DOHH2 (cell line): ENCODE measurements at regions not wholly inside any gene's neighbourhood (a gene's known extent, or its start where the extent isn't known, plus 50 kb on each side); places are given as distances from the start of the nearest gene placed in this dataset.

Experiments
- H3F3A ChIP-seq: fragments of 200-600 bp; sonication (generic), shearing (Covaris generic); 2 replicates; pipeline ENCODE4 v1.6.0; 2016; ENCODE audit warnings: antibody characterized with exemption, mild to moderate bottlenecking; ENCODE audit not compliant: control insufficient read depth, insufficient read depth
- H3K27ac ChIP-seq: fragments of 200-600 bp; sonication (generic); 2 replicates; pipeline ENCODE4 v1.5.1; 2014; ENCODE audit warnings: low read depth, mild to moderate bottlenecking, low read length, moderate library complexity
- H3K27me3 ChIP-seq: fragments of 200-600 bp; sonication (generic); 2 replicates; pipeline ENCODE4 v1.6.1; 2014; ENCODE audit warnings: mild to moderate bottlenecking, low read length, mixed read lengths; ENCODE audit not compliant: control insufficient read depth
- H3K36me3 ChIP-seq: fragments of 200-600 bp; sonication (generic); 2 replicates; pipeline ENCODE4 v1.6.1; 2014; ENCODE audit warnings: mild to moderate bottlenecking, low read length, moderate library complexity, mixed read lengths; ENCODE audit not compliant: control insufficient read depth
- H3K4me1 ChIP-seq: fragments of 200-600 bp; sonication (generic); 2 replicates; pipeline ENCODE4 v1.6.1; 2014; ENCODE audit warnings: mild to moderate bottlenecking, low read length, mixed read lengths; ENCODE audit not compliant: control insufficient read depth
- H3K4me2 ChIP-seq: fragments of 200-600 bp; sonication (generic); 2 replicates; pipeline ENCODE4 v1.6.0; 2014; ENCODE audit warnings: mild to moderate bottlenecking, low read length, moderate library complexity
- H3K4me3 ChIP-seq: fragments of 200-600 bp; sonication (generic); 2 replicates; pipeline ENCODE4 v1.5.1; 2014; ENCODE audit warnings: mild to moderate bottlenecking, low read length, mixed read lengths
- H3K79me2 ChIP-seq: fragments of 200-600 bp; sonication (generic); 2 replicates; pipeline ENCODE4 v1.6.1; 2014; ENCODE audit warnings: mild to moderate bottlenecking, low read length, mixed read lengths; ENCODE audit not compliant: control insufficient read depth
- H3K9me2 ChIP-seq: fragments of 200-600 bp; sonication (generic); replicated peaks from 2 replicates; pipeline ENCODE4 v1.6.1; 2014; ENCODE audit warnings: mild to moderate bottlenecking, low read length, mixed read lengths; ENCODE audit not compliant: control insufficient read depth
- H3K9me3 ChIP-seq: fragments of 200-600 bp; sonication (generic); 2 replicates; pipeline ENCODE4 v1.6.1; 2014; ENCODE audit warnings: antibody characterized with exemption, low read length, mixed read lengths; ENCODE audit not compliant: control insufficient read depth, insufficient read depth
- H4K20me1 ChIP-seq: fragments of 200-600 bp; sonication (generic); 2 replicates; pipeline ENCODE4 v1.6.0; 2014; ENCODE audit warnings: low read depth, mild to moderate bottlenecking, antibody characterized with exemption, low read length, moderate library complexity; ENCODE audit not compliant: control insufficient read depth, insufficient read depth
- CTCF ChIP-seq: fragments of 200-600 bp; sonication (generic); IDR thresholded peaks from one replicate; pipeline ENCODE4 v1.5.1; 2014; ENCODE audit warnings: antibody characterized with exemption, mild to moderate bottlenecking, low read depth, low read length; ENCODE audit not compliant: poor library complexity, severe bottlenecking
- EZH2phosphoT487 ChIP-seq: fragments of 200-600 bp; sonication (generic); IDR thresholded peaks from 2 replicates; pipeline ENCODE4 v1.6.1; 2017; ENCODE audit warnings: borderline replicate concordance, mild to moderate bottlenecking, antibody characterized with exemption, low read length, moderate library complexity, mixed read lengths

- TF ChIP-seq CTCF (no peak), EZH2phosphoT487 (no peak)
- Histone ChIP-seq H3K79me2 (no peaks in the 10 kb centered on the region), H3K4me1 (no peaks in the 10 kb centered on the region), H3K36me3 (no peaks in the 10 kb centered on the region), H4K20me1 (no peaks in the 10 kb centered on the region), H3K9me3 (no peaks in the 10 kb centered on the region), H3F3A (no peaks in the 10 kb centered on the region), H3K4me2 (no peak overlapping the region), H3K9me2 (no peaks in the 10 kb centered on the region), H3K27ac (no peak overlapping the region), H3K4me3 (no peak overlapping the region), H3K27me3 (no peaks in the 10 kb centered on the region)
These were observed 203.5 kb downstream of the CYP26B1 start for GRCh38 chr2:71944183-71944550.

GRCh38 chr2:71943238-71944182 is 204.2 kb downstream of the CYP26B1 start:
- no peaks in the 10 kb centered on the region for H3K36me3 ChIP-seq
- no peaks in the 10 kb centered on the region for H3K27me3 ChIP-seq
- no peaks in the 10 kb centered on the region for H3K4me1 ChIP-seq
- no peaks in the 10 kb centered on the region for H3F3A ChIP-seq
- H3K4me3 ChIP-seq: no peak overlapping the region
- TF ChIP-seq CTCF (no peak), EZH2phosphoT487 (no peak)
- H4K20me1 ChIP-seq: no peaks in the 10 kb centered on the region
- H3K79me2 ChIP-seq: no peaks in the 10 kb centered on the region
- H3K4me2 ChIP-seq: no peak overlapping the region
- H3K9me2 ChIP-seq: no peaks in the 10 kb centered on the region
- no peaks in the 10 kb centered on the region for H3K9me3 ChIP-seq
- no peak overlapping the region for H3K27ac ChIP-seq

DNA sequence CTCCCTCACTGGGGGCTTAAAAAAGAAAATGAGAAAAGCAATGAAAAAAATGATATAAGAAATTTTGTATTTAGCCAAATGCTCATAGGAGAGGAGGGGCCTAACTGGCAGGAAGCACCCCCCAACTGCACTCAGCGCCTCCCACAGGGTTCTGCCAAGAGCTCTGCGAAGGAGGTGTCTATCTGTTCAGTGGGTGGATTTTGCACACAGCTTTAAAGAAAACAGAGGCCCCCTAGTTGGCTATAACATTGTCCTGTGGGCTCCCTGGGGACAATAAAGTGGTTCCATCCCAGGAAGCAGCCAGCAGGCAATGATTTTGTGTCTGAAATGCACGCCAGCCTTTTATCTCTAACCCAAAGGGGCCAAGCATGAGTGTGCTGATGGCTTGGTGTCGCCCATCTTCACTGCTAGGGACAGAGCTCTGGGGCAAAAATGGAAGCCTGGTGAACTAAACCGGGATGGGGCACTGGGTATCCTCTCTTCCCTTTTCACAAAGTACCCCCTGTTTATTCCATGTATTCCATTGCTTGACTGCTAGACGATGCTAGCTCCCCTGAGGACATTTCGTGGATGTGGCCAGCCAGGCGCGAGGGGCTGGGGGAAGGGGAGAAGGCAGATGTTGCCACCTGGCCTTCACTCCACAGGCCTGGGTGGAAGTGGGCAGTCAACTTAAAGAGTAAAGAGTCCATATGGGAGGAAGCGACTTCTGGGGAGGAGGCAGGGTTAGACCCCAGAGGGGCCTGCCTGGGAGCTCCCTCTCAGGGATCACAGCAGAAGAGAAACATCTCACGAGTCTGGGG is 205.7 kb downstream of the CYP26B1 start:
- Histone ChIP-seq H3K4me2 (no peak overlapping the region), H3K9me2 (no peaks in the 10 kb centered on the region), H4K20me1 (no peaks in the 10 kb centered on the region), H3K9me3 (no peaks in the 10 kb centered on the region), H3K27ac (no peak overlapping the region), H3K36me3 (no peaks in the 10 kb centered on the region), H3K4me1 (no peaks in the 10 kb centered on the region), H3K4me3 (no peak overlapping the region), H3K79me2 (no peaks in the 10 kb centered on the region), H3K27me3 (no peaks in the 10 kb centered on the region), H3F3A (no peaks in the 10 kb centered on the region)
- no peak for TF ChIP-seq EZH2phosphoT487
- TF ChIP-seq CTCF: no peak
